ENCODE measurements at regions not wholly inside any gene's neighbourhood (a gene's known extent, or its start where the extent isn't known, plus 50 kb on each side); places are given as distances from the start of the nearest gene placed in this dataset.

DNA sequence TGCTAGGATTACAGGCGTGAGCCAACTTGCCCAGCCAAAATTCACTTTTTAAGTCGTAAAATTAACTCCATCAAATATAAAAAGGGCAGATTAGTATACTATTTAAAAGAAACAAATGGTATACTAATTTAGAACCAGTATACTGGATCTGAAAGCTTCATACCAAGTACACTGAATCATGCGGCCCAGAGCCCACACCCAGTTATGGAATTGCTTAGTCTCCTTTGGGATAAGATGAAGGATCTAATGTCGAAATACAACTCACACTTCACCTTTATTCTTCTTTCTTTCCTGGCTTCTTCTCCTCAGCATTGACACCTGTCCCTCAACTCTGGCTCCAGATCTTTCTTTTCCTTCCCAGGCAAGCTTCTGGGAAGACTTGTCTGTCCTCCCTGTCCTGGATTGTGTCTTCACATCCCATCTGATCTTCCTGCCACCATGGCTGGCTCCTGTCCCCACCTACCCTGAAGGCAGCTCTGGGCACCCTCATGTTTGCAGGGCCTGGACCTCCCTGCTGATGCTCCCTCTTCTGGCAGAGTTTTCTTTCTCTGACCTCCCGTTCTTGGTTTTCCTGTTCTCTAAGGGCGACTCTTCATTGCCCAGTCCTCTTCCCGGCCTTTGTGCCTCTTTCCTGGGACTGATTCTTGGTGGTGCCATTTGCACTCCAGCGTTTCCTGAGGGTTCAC, 57.8 kb upstream of the CTBP2 start:
- Histone ChIP-seq H3K9me3 (no peaks in the 10 kb centered on the region), H3K4me3 (no peak overlapping the region), H3K27me3 (peaks cover 0 to 18% (median 0%) of the 10 kb centered on the region in 7 donors), H3K36me3 (no peaks in the 10 kb centered on the region), H3K27ac (no peak overlapping the region), H3K4me1 (no peaks in the 10 kb centered on the region)
- ATAC-seq (no peak), DNase-seq (no peak)
- TF ChIP-seq, protein P1, sequence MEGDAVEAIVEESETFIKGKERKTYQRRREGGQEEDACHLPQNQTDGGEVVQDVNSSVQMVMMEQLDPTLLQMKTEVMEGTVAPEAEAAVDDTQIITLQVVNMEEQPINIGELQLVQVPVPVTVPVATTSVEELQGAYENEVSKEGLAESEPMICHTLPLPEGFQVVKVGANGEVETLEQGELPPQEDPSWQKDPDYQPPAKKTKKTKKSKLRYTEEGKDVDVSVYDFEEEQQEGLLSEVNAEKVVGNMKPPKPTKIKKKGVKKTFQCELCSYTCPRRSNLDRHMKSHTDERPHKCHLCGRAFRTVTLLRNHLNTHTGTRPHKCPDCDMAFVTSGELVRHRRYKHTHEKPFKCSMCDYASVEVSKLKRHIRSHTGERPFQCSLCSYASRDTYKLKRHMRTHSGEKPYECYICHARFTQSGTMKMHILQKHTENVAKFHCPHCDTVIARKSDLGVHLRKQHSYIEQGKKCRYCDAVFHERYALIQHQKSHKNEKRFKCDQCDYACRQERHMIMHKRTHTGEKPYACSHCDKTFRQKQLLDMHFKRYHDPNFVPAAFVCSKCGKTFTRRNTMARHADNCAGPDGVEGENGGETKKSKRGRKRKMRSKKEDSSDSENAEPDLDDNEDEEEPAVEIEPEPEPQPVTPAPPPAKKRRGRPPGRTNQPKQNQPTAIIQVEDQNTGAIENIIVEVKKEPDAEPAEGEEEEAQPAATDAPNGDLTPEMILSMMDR (IDR thresholded peaks at IDR 0.05): peak in 1 of 9 donors; percentile 13
- 76 to 77% methylated on average over 8 of the region's 8 CpGs for WGBS, 2 donors
- intact Hi-C loops (cut with DNase I): no loop called here

DNA sequence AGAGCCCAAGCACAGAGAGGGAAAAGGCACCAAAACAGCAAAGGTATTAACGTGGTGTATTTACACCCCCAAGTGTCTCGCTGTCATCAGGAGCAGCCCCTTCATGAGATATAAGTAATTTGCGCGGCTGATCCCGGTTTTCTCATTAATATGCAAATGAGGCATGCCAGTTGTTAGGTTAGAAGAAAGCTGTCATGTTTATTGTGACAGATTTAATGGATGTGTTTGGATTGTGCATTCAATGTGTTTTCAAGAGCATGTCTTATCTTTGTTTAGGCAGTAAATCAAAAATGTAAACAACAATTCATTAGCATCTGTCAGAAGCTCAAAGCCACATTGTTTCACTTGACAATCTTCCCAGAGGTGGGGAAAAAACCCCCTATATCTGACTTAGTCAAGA, 56.5 kb upstream of the CTBP2 start:
- DNase-seq (no peak), ATAC-seq (no peak)
- Histone ChIP-seq H3K27me3 (peaks cover 0 to 10% (median 0%) of the 10 kb centered on the region in 7 donors), H3K27ac (no peak overlapping the region), H3K4me3 (no peak overlapping the region), H3K4me1 (no peaks in the 10 kb centered on the region), H3K9me3 (no peaks in the 10 kb centered on the region), H3K36me3 (no peaks in the 10 kb centered on the region)
- intact Hi-C loops (cut with DNase I): no loop called here
- TF ChIP-seq, protein P1 (IDR thresholded peaks at IDR 0.05): no peak
- WGBS, 2 donors: 72 to 76% methylated on average over 5 of the region's 5 CpGs

DNA sequence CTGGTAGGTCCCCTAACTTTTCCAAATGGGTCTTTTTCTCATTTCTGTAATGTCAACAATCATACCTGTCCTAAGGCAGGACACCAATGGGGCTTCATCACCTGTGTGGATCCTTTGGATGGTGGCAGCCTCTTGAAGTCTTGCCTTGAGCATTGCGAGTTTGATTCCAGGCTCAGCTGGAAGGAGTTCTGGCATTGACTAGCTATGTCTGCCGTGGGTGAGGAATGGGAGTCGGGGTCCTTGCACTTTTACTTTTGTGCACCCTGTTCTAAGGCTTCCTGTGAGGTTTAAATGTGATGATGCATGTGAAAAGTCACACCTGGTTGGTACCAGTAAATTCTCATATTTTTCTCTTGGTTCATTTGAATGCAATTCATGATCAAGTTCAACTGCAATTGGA, 55.9 kb upstream of the CTBP2 start:
- Histone ChIP-seq H3K27me3 (peaks cover 0 to 9% (median 0%) of the 10 kb centered on the region in 7 donors), H3K4me3 (no peak overlapping the region), H3K27ac (no peak overlapping the region), H3K36me3 (no peaks in the 10 kb centered on the region), H3K4me1 (no peaks in the 10 kb centered on the region), H3K9me3 (no peaks in the 10 kb centered on the region)
- ATAC-seq (no peak), DNase-seq (no peak)
- intact Hi-C loops (cut with DNase I): no loop called here
- 90 to 92% methylated on average over 3 of the region's 3 CpGs for WGBS, 2 donors
- TF ChIP-seq, protein P1 (IDR thresholded peaks at IDR 0.05): no peak

DNA sequence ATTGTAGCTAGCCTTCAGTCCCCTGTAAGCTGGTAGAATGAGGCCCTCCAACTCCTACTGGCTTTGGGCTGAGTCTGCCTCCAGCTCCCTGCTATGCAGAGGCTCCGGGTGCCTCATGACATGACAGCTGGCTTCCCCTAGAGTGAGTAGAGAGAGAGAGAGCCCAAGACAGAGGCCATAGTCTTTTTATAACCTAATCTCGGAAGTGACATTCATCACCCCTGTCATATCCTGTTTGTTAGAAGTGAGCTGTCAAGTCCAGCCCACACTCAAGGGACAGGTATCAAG, 53.9 kb upstream of the CTBP2 start:
- Histone ChIP-seq H3K27me3 (peaks cover 0 to 5% (median 0%) of the 10 kb centered on the region in 7 donors), H3K9me3 (no peaks in the 10 kb centered on the region), H3K4me3 (no peak overlapping the region), H3K4me1 (peaks cover 0 to 4% (median 0%) of the 10 kb centered on the region in 9 donors), H3K27ac (no peak overlapping the region), H3K36me3 (no peaks in the 10 kb centered on the region)
- TF ChIP-seq, protein P1 (IDR thresholded peaks at IDR 0.05): no peak
- no peak for DNase-seq
- intact Hi-C loops (cut with DNase I): no loop called here
- 61 to 63% methylated on average over 2 of the region's 2 CpGs for WGBS, 2 donors
- ATAC-seq: no peak
